ENCODE measurements at regions not wholly inside any gene's neighbourhood (a gene's known extent, or its start where the extent isn't known, plus 50 kb on each side); places are given as distances from the start of the nearest gene placed in this dataset.
A peak's percentile ranks its signal among the peaks of the same experiment; 100 is the strongest.

GRCh38 chr16:73230651-73231050 lies 182.7 kb upstream of the ZFHX3 start:
- Histone ChIP-seq H3K4me3 (no peak overlapping the region), H3K9me2 (ENCODE audit: insufficient read depth) (no peaks in the 10 kb centered on the region), H3K79me2 (replicated peaks; ENCODE audit: insufficient read depth) (no peaks in the 10 kb centered on the region), H3K4me2 (no peak overlapping the region), H4K20me1 (replicated peaks; ENCODE audit: insufficient read depth) (no peaks in the 10 kb centered on the region), H3K27me3 (ENCODE audit: insufficient read depth) (no peaks in the 10 kb centered on the region), H3K27ac (ENCODE audit: low read depth) (no peak overlapping the region), H3K36me3 (ENCODE audit: insufficient read depth) (no peaks in the 10 kb centered on the region), H3F3A (replicated peaks; ENCODE audit: low read depth) (no peaks in the 10 kb centered on the region), H3K4me1 (ENCODE audit: insufficient read depth) (no peaks in the 10 kb centered on the region), H2AFZ (peak overlapping the region; percentile 7; the same call in 1 of the 2 replicates)
- ATAC-seq (no peak), DNase-seq (ENCODE audit: low spot score) (no peak)
- Mint-ChIP-seq H3K27ac (no peak overlapping the region), H3K4me3 (no peak overlapping the region), H3K36me3 (ENCODE audit: low read depth) (no peaks in the 10 kb centered on the region), H3K4me1 (peaks cover 8% of the 10 kb centered on the region), H3K9me3 (no peaks in the 10 kb centered on the region), H3K27me3 (ENCODE audit: insufficient read depth, low read depth, poor library complexity) (no peaks in the 10 kb centered on the region)
- TF ChIP-seq POLR2AphosphoS5 (IDR thresholded peaks at IDR 0.05; ENCODE audit: low read depth) (no peak), STAT1 (IDR thresholded peaks at IDR 0.05; ENCODE audit: unreplicated experiment) (no peak), JUNB (IDR thresholded peaks at IDR 0.05; ENCODE audit: unreplicated experiment) (no peak), NANOG (IDR thresholded peaks at IDR 0.05; ENCODE audit: borderline replicate concordance) (no peak), ZNF114 (CRISPR knock-in tag; IDR thresholded peaks at IDR 0.05) (no peak), CTCF (conservative IDR thresholded peaks at IDR 0.05; ENCODE audit: low read depth in 2 of 2) (no peak), ZNF462 (CRISPR knock-in tag; IDR thresholded peaks at IDR 0.05) (no peak), EZH2 (IDR thresholded peaks at IDR 0.05; ENCODE audit: low read depth, unreplicated experiment) (no peak), CREB1 (CRISPR knock-in tag; IDR thresholded peaks at IDR 0.05; ENCODE audit: low read depth) (no peak), EZH2phosphoT487 (IDR thresholded peaks at IDR 0.05; ENCODE audit: unreplicated experiment) (no peak), ZNF331 (CRISPR knock-in tag; IDR thresholded peaks at IDR 0.05; ENCODE audit: low read depth) (no peak), ETS1 (IDR thresholded peaks at IDR 0.05) (no peak)
